ENCODE measurements at regions not wholly inside any gene's neighbourhood (a gene's known extent, or its start where the extent isn't known, plus 50 kb on each side); places are given as distances from the start of the nearest gene placed in this dataset.

GRCh38 chr16:58862334-58863021, 128.4 kb upstream of the GOT2 start:
- 31% methylated on average over 8 of the region's 9 CpGs for WGBS (ENCODE audit: insufficient coverage, low coverage, missing lambda C conversion rate)
- no peak for FAIRE-seq
- Histone ChIP-seq H3K4me3 (no peak overlapping the region), H3K4me1 (replicated peaks in 1 of 2; ENCODE audit: control insufficient read depth in 2 of 2, insufficient read depth in 2 of 2, low read length in 2 of 2) (peaks cover 2 to 22% of the 10 kb centered on the region in 2 experiments; a peak in 3 of 5 replicates), H3K79me2 (ENCODE audit: control insufficient read depth, insufficient read depth, low read length) (no peaks in the 10 kb centered on the region), H3K4me2 (ENCODE audit: insufficient read depth, low read length) (peak overlapping the region; percentile 3; the same call in 1 of the 2 replicates), H2AFZ (ENCODE audit: low read depth, low read length) (peak overlapping the region; percentile 68), H3K9me3 (replicated peaks; ENCODE audit: control insufficient read depth, insufficient read depth, low read depth, low read length) (no peaks in the 10 kb centered on the region), H3K27me3 (ENCODE audit: control insufficient read depth in 2 of 2, insufficient read depth in 2 of 2, low read length in 2 of 2) (no peaks in the 10 kb centered on the region), H3K27ac (ENCODE audit: extremely low read depth, low read depth, low read length) (no peak overlapping the region; the same call in 2 of the 3 replicates), H3K9ac (ENCODE audit: insufficient read depth in 1 of 2, low read depth in 2 of 2, low read length in 2 of 2) (no peak overlapping the region), H3K9me1 (ENCODE audit: control insufficient read depth, insufficient read depth, low read length) (no peaks in the 10 kb centered on the region), H4K20me1 (replicated peaks; ENCODE audit: control insufficient read depth, insufficient read depth, low read length) (no peaks in the 10 kb centered on the region), H3K36me3 (ENCODE audit: control insufficient read depth, insufficient read depth, low read length) (no peaks in the 10 kb centered on the region)
- intact Hi-C loops (cut with micrococcal nuclease): no loop called here
- in situ Hi-C loops (cut with MboI): no loop called here
- BruUV-seq (replicated peaks): no TSS peak
- TF ChIP-seq ZNF3 (CRISPR knock-in tag; IDR thresholded peaks at IDR 0.05): no peak
- TF ChIP-seq ZNF766 (CRISPR knock-in tag; conservative IDR thresholded peaks at IDR 0.05): no peak
- no peak for TF ChIP-seq TCF3 (CRISPR knock-in tag; IDR thresholded peaks at IDR 0.05)
- no peak for TF ChIP-seq ZNF696 (CRISPR knock-in tag; conservative IDR thresholded peaks at IDR 0.05)
- no peak for TF ChIP-seq BDP1 (IDR thresholded peaks at IDR 0.05; ENCODE audit: insufficient read depth, insufficient read length)
- TF ChIP-seq HDGF (IDR thresholded peaks at IDR 0.05): no peak
- no peak for TF ChIP-seq HES1 (IDR thresholded peaks at IDR 0.05; ENCODE audit: low read depth)
- TF ChIP-seq ZNF263 (CRISPR knock-in tag; IDR thresholded peaks at IDR 0.05; ENCODE audit: borderline replicate concordance): no peak
- TF ChIP-seq ZFX (CRISPR knock-in tag; IDR thresholded peaks at IDR 0.05): no peak
- TF ChIP-seq HEY1 (CRISPR knock-in tag; IDR thresholded peaks at IDR 0.05; ENCODE audit: borderline replicate concordance): no peak
- no peak for TF ChIP-seq RBM17 (IDR thresholded peaks at IDR 0.05; ENCODE audit: borderline replicate concordance, low read depth, low read length)
- no peak for TF ChIP-seq MCM7 (IDR thresholded peaks at IDR 0.05)
- no peak for TF ChIP-seq ATF1 (CRISPR knock-in tag; IDR thresholded peaks at IDR 0.05)
- TF ChIP-seq ATF1 (tag; IDR thresholded peaks at IDR 0.05): no peak
- TF ChIP-seq NRF1 (conservative IDR thresholded peaks at IDR 0.05 in 1 of 2, IDR thresholded peaks at IDR 0.05 in 1 of 2): no peak
- ChIA-PET CTCF (ENCODE audit: low intra/inter-chr PET ratio) (no interaction called here), POLR2A (interaction anchor here (0.6 kb wide), 1 partner anchor 191 kb away, joined by 3 read pairs; no protein-coding TSS in a partner anchor)
- no peak for DNase-seq (ENCODE audit: extremely low read depth in 1 of 4, low spot score in 3 of 4)
- ATAC-seq: no peak
